ENCODE measurements at regions not wholly inside any gene's neighbourhood (a gene's known extent, or its start where the extent isn't known, plus 50 kb on each side); places are given as distances from the start of the nearest gene placed in this dataset.

GRCh38 chr12:111194703-111195051, 174.2 kb downstream of the PHETA1 start:
- TF ChIP-seq CTCF (IDR thresholded peaks at IDR 0.05) (no peak), MLX (CRISPR knock-in tag; IDR thresholded peaks at IDR 0.05) (no peak), CBFB (CRISPR knock-in tag; IDR thresholded peaks at IDR 0.05; ENCODE audit: low read depth) (no peak), NR2C2 (CRISPR knock-in tag; IDR thresholded peaks at IDR 0.05) (no peak)
